CD8-positive, alpha-beta memory T cell (primary cell): ENCODE measurements at regions not wholly inside any gene's neighbourhood (a gene's known extent, or its start where the extent isn't known, plus 50 kb on each side); places are given as distances from the start of the nearest gene placed in this dataset.

Source experiments
- CTCF ChIA-PET: fragments of 350-600 bp; sonication (Branson Sonifier 250); formaldehyde crosslinking; loops from one replicate; lab custom pipeline; 2021; ENCODE audit warnings: antibody characterized with exemption; lab: Charles Lee
- POLR2A ChIA-PET: fragments of 350-600 bp; sonication (Branson Sonifier 250); formaldehyde crosslinking; loops from one replicate; lab custom pipeline; 2021; ENCODE audit warnings: antibody characterized with exemption; lab: Charles Lee
- DNase-seq, 5 donors: peaks; one replicate each; pipeline versions ENCODE4 v3.0.0 to v3.0.0-alpha.2; 2020 to 2022; ENCODE audit warnings: mixed read lengths in 1 of 5
- H3K27ac ChIP-seq: one replicate; pipeline ENCODE4 v1.7.0; 2013; ENCODE audit warnings: low read depth, mild to moderate bottlenecking, low read length, moderate library complexity
- H3K27me3 ChIP-seq: 2 replicates; pipeline ENCODE4 v1.7.0; 2013; ENCODE audit warnings: low read length, mild to moderate bottlenecking; ENCODE audit not compliant: insufficient read depth, poor library complexity, severe bottlenecking
- H3K36me3 ChIP-seq: 2 replicates; pipeline ENCODE4 v1.7.0; 2013; ENCODE audit warnings: mild to moderate bottlenecking, low read length, moderate library complexity; ENCODE audit not compliant: insufficient read depth
- H3K4me1 ChIP-seq: 2 replicates; pipeline ENCODE4 v1.7.0; 2013; ENCODE audit warnings: mild to moderate bottlenecking, low read length, moderate library complexity; ENCODE audit not compliant: insufficient read depth
- H3K4me3 ChIP-seq: 2 replicates; pipeline ENCODE4 v1.7.0; 2013; ENCODE audit warnings: mild to moderate bottlenecking, low read length
- H3K9me3 ChIP-seq: 2 replicates; pipeline ENCODE4 v1.7.0; 2013; ENCODE audit warnings: mild to moderate bottlenecking, low read length
- H3K27ac Mint-ChIP-seq, 8 donors: one replicate each; pipeline ENCODE4 v1.8.0; 2020 to 2021; ENCODE audit warnings: mixed read lengths in 8 of 8, mild to moderate bottlenecking in 6 of 8, inconsistent platforms in 3 of 8, moderate library complexity in 3 of 8
- H3K27me3 Mint-ChIP-seq, 2 donors: one replicate each; pipeline ENCODE4 v1.8.0; 2020 to 2021; ENCODE audit warnings: mixed read lengths in 2 of 2, mild to moderate bottlenecking in 1 of 2, moderate library complexity in 1 of 2
- H3K36me3 Mint-ChIP-seq, 3 donors: one replicate each; pipeline ENCODE4 v1.8.0; 2020 to 2021; ENCODE audit warnings: mixed read lengths in 3 of 3, inconsistent platforms in 1 of 3, mild to moderate bottlenecking in 1 of 3
- H3K4me1 Mint-ChIP-seq, 3 donors: one replicate each; pipeline ENCODE4 v1.8.0; 2020 to 2021; ENCODE audit warnings: mixed read lengths in 3 of 3, inconsistent platforms in 1 of 3, mild to moderate bottlenecking in 1 of 3
- H3K4me3 Mint-ChIP-seq, 7 donors: one replicate each; pipeline ENCODE4 v1.8.0; 2020 to 2021; ENCODE audit warnings: mixed read lengths in 7 of 7, mild to moderate bottlenecking in 6 of 7, moderate library complexity in 4 of 7, inconsistent platforms in 2 of 7
- H3K9me3 Mint-ChIP-seq, 5 donors: one replicate each; pipeline ENCODE4 v1.8.0; 2020 to 2022; ENCODE audit warnings: mixed read lengths in 5 of 5, mild to moderate bottlenecking in 3 of 5, moderate library complexity in 2 of 5, inconsistent platforms in 1 of 5

DNA sequence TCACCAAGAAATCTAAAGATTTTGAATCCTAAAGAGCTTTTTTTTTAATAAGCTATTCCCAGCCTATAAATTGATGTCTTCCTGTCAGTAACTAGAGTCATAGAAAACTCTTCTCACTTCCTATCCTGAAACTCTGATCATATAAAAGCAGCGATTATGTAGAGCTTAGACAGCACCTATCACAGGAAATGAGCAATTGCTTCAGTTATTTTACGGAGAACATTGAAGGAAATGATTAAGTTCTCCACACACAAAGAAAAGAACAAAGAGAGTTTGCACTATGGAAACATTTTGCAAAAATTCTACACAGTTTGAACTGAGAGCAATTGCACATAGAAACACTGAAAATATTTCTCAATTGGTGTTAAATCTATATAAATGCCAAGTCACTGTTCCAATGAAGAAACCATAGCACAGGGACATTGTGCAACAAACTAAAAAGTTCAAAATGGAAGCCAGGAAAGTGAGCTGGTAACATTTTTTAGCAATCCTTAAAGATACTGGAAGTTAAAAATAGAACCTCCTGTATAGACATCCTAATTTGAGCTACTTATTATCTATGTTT lies 291.5 kb upstream of the ARHGEF26 start:
- no peak overlapping the region for H3K4me3 Mint-ChIP-seq
- peaks cover 8 to 10% of the 10 kb centered on the region in 2 donors for H3K27me3 Mint-ChIP-seq
- Histone ChIP-seq H3K27ac (no peak overlapping the region), H3K4me1 (no peaks in the 10 kb centered on the region), H3K27me3 (no peaks in the 10 kb centered on the region), H3K9me3 (no peaks in the 10 kb centered on the region), H3K4me3 (no peak overlapping the region), H3K36me3 (no peaks in the 10 kb centered on the region)
- ChIA-PET POLR2A (no interaction called here), CTCF (no interaction called here)
- peak overlapping the region in 2 of 8 donors; percentile 49 to 50 for H3K27ac Mint-ChIP-seq
- H3K4me1 Mint-ChIP-seq: no peaks in the 10 kb centered on the region
- H3K9me3 Mint-ChIP-seq: peaks cover 0 to 5% (median 3%) of the 10 kb centered on the region in 5 donors
- peaks cover 0 to 7% (median 0%) of the 10 kb centered on the region in 3 donors for H3K36me3 Mint-ChIP-seq
- no peak for DNase-seq

DNA sequence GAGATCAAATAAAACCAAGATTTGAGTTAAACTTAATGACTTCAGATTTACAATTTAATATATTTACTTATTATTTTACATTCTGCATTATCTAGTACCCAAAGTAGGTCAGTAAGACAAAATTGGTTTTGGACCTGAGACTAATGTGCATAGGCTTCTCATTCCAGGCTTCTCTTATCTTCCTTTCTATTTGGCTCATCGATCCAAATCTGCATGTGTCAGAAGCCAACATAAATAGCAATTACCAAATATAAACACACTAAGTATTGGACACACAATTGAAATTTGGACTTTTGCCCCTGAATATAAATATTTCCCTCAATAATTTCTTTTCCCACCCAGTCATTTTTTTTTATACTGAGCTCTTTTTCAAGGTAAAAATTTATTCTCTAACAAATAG lies 290.6 kb upstream of the ARHGEF26 start:
- no peaks in the 10 kb centered on the region for H3K4me1 ChIP-seq
- no peak for DNase-seq
- peaks cover 10 to 13% of the 10 kb centered on the region in 2 donors for H3K27me3 Mint-ChIP-seq
- peaks cover 0 to 5% (median 0%) of the 10 kb centered on the region in 3 donors for H3K36me3 Mint-ChIP-seq
- no peaks in the 10 kb centered on the region for H3K36me3 ChIP-seq
- no peak overlapping the region for H3K4me3 Mint-ChIP-seq
- H3K27ac Mint-ChIP-seq: no peak overlapping the region
- H3K4me3 ChIP-seq: no peak overlapping the region
- no peak overlapping the region for H3K27ac ChIP-seq
- CTCF ChIA-PET: no interaction called here
- H3K9me3 ChIP-seq: no peaks in the 10 kb centered on the region
- POLR2A ChIA-PET: no interaction called here
- H3K9me3 Mint-ChIP-seq: peaks cover 0 to 3% (median 0%) of the 10 kb centered on the region in 5 donors
- no peaks in the 10 kb centered on the region for H3K4me1 Mint-ChIP-seq
- H3K27me3 ChIP-seq: no peaks in the 10 kb centered on the region

DNA sequence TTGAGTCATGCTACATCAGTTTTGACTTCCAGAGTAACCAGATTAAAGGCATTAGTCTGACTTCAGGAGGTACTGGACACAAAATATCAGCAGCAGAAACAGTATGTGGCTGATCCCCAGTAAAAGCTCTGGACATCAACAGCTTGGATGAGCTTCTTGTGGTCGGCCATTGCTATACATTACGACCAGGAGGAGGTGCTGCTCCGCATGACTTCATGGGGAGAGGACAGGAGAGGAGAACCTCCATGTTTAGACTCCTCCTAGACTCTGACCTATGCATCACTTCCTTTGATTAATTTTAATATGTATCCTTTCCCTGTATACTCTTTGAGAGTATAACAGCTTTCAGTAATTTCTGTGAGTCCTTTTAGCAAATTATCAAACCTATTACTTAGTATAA lies 285.6 kb upstream of the ARHGEF26 start:
- peaks cover 1 to 8% of the 10 kb centered on the region in 2 donors for H3K27me3 Mint-ChIP-seq
- Histone ChIP-seq H3K36me3 (no peaks in the 10 kb centered on the region), H3K4me1 (no peaks in the 10 kb centered on the region), H3K27ac (no peak overlapping the region), H3K9me3 (no peaks in the 10 kb centered on the region), H3K4me3 (no peak overlapping the region), H3K27me3 (no peaks in the 10 kb centered on the region)
- DNase-seq: no peak
- no peak overlapping the region for H3K4me3 Mint-ChIP-seq
- peaks cover 0 to 2% (median 0%) of the 10 kb centered on the region in 5 donors for H3K9me3 Mint-ChIP-seq
- H3K4me1 Mint-ChIP-seq: no peaks in the 10 kb centered on the region
- peaks cover 0 to 3% (median 0%) of the 10 kb centered on the region in 3 donors for H3K36me3 Mint-ChIP-seq
- no peak overlapping the region for H3K27ac Mint-ChIP-seq
- CTCF ChIA-PET: interaction anchor here (0.8 kb wide), 1 partner anchor 12 kb away, joined by 3 read pairs; no protein-coding TSS in a partner anchor
- POLR2A ChIA-PET: no interaction called here

DNA sequence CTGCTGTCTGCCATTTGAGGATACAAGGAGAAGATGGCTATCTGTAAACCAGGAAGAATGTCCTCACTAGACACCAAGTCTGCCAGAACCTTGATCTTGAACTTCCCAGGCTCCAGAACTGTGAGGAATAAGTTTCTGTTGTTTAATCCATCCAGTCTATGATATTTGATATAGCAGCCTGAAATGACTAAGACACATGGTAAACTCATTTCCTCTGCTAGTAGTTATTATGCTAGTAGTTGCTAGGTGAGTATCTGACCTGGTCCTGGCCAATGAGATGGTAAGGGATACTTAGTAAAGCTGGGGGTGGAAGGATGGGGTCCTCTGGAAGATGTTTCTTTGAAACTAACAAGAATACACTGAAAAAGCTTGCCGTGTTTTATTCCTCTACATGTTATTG lies 280.7 kb upstream of the ARHGEF26 start:
- Histone ChIP-seq H3K4me1 (no peaks in the 10 kb centered on the region), H3K4me3 (no peak overlapping the region), H3K36me3 (no peaks in the 10 kb centered on the region), H3K27ac (no peak overlapping the region), H3K27me3 (no peaks in the 10 kb centered on the region), H3K9me3 (no peaks in the 10 kb centered on the region)
- H3K4me1 Mint-ChIP-seq: no peaks in the 10 kb centered on the region
- peaks cover 0 to 4% (median 0%) of the 10 kb centered on the region in 5 donors for H3K9me3 Mint-ChIP-seq
- CTCF ChIA-PET: no interaction called here
- H3K27ac Mint-ChIP-seq: peak overlapping the region in 1 of 8 donors; percentile 46
- no peak for DNase-seq
- H3K27me3 Mint-ChIP-seq: peaks cover 1 to 4% of the 10 kb centered on the region in 2 donors
- H3K36me3 Mint-ChIP-seq: peaks cover 0 to 9% (median 0%) of the 10 kb centered on the region in 3 donors
- H3K4me3 Mint-ChIP-seq: no peak overlapping the region
- POLR2A ChIA-PET: no interaction called here

DNA sequence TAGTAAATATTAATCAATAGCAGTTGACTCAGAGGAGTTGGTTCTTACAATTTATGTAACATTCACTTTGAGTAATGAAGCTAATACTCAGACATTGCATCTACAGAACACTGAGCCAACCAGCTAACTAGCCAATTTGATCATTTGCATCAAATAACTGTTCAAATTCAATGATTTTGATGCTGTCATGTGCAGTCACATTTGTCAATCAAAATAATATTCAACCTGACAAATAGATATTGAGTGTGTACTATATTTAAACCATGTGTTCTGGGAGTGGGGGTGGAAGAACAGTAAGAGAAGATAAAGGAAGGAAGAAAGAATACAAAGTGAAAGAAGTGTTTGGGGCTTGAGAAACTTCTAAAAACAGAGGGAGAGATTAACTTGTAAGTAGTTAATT lies 277.2 kb upstream of the ARHGEF26 start:
- CTCF ChIA-PET: no interaction called here
- H3K4me1 Mint-ChIP-seq: no peaks in the 10 kb centered on the region
- peaks cover 0 to 9% (median 0%) of the 10 kb centered on the region in 3 donors for H3K36me3 Mint-ChIP-seq
- peaks cover 0 to 10% of the 10 kb centered on the region in 2 donors for H3K27me3 Mint-ChIP-seq
- POLR2A ChIA-PET: no interaction called here
- peaks cover 0 to 4% (median 0%) of the 10 kb centered on the region in 5 donors for H3K9me3 Mint-ChIP-seq
- H3K4me1 ChIP-seq: no peaks in the 10 kb centered on the region
- H3K9me3 ChIP-seq: no peaks in the 10 kb centered on the region
- H3K27ac Mint-ChIP-seq: no peak overlapping the region
- no peaks in the 10 kb centered on the region for H3K36me3 ChIP-seq
- no peak for DNase-seq
- H3K4me3 Mint-ChIP-seq: no peak overlapping the region
- H3K27ac ChIP-seq: no peak overlapping the region
- no peaks in the 10 kb centered on the region for H3K27me3 ChIP-seq
- H3K4me3 ChIP-seq: no peak overlapping the region

DNA sequence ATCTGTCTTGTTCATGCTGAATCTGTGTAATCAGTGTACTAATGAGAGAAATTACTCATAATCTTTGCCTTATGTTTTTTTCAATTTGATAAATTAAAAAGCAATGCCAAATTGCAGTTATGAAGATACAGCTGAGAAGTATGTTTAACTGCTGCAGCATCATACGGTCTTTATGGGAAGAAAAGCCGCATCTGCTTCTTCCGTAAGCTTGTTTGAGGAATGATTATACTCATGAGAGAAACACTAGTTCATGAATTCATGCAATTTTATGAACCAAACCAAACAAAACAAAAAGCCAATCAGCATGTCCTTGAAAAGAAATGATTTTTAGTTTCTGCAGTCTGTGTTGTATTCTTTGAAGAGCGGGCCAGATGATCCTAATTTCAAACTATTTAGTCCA lies 275.9 kb upstream of the ARHGEF26 start:
- Mint-ChIP-seq H3K4me1 (no peaks in the 10 kb centered on the region), H3K4me3 (no peak overlapping the region), H3K27me3 (peaks cover 0 to 10% of the 10 kb centered on the region in 2 donors), H3K36me3 (peaks cover 0 to 8% (median 0%) of the 10 kb centered on the region in 3 donors), H3K9me3 (peaks cover 0 to 4% (median 0%) of the 10 kb centered on the region in 5 donors), H3K27ac (no peak overlapping the region)
- DNase-seq: no peak
- H3K4me3 ChIP-seq: no peak overlapping the region
- H3K27ac ChIP-seq: no peak overlapping the region
- ChIA-PET POLR2A (no interaction called here), CTCF (no interaction called here)
- H3K4me1 ChIP-seq: no peaks in the 10 kb centered on the region
- no peaks in the 10 kb centered on the region for H3K9me3 ChIP-seq
- H3K36me3 ChIP-seq: no peaks in the 10 kb centered on the region
- no peaks in the 10 kb centered on the region for H3K27me3 ChIP-seq

DNA sequence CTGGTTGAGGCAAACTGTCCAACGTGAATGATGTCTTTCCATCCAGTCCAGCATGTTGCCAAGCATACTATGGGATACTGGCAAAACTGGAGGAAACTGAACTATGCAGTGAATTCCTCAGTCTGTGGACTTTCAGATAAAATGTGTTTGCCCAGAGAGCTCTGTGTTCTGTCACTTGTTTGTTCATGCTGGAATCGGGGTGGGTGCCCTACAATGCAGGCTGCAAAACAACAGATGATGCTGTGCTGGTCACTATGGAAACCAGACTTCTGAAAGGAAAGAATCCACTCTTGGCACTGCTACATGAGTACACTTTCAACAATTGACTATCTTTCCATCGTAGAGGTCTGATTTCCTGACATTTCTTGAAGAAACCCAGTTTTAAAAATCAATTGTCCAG lies 272.5 kb upstream of the ARHGEF26 start:
- peaks cover 0 to 6% of the 10 kb centered on the region in 2 donors for H3K27me3 Mint-ChIP-seq
- H3K27ac Mint-ChIP-seq: no peak overlapping the region
- no peaks in the 10 kb centered on the region for H3K27me3 ChIP-seq
- H3K9me3 ChIP-seq: no peaks in the 10 kb centered on the region
- H3K36me3 ChIP-seq: no peaks in the 10 kb centered on the region
- no peak overlapping the region for H3K4me3 ChIP-seq
- H3K4me1 ChIP-seq: no peaks in the 10 kb centered on the region
- no peaks in the 10 kb centered on the region for H3K4me1 Mint-ChIP-seq
- no peaks in the 10 kb centered on the region for H3K36me3 Mint-ChIP-seq
- no peaks in the 10 kb centered on the region for H3K9me3 Mint-ChIP-seq
- no peak for DNase-seq
- ChIA-PET POLR2A (no interaction called here), CTCF (no interaction called here)
- H3K27ac ChIP-seq: no peak overlapping the region
- H3K4me3 Mint-ChIP-seq: no peak overlapping the region

DNA sequence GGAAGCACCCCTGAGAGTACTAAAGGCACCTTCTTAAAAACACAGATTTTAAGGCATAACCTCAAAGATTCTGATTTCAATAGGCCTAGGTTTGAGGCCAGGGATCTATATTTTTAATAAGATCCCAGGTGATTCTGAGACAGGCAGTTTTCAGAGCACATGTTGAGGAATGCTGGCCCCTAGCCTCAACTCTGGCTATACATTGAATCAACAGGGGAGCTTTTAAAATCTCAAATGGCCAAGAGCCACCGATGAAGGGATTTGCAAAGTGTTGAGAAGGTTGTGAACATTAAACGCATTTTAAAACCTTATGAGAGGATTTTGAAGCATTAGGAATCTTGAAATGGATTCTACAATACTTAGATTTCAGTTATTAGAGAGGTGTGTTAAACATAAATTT lies 268.8 kb upstream of the ARHGEF26 start:
- H3K4me3 Mint-ChIP-seq: no peak overlapping the region
- H3K27ac Mint-ChIP-seq: no peak overlapping the region
- POLR2A ChIA-PET: no interaction called here
- no peaks in the 10 kb centered on the region for H3K4me1 ChIP-seq
- H3K4me1 Mint-ChIP-seq: no peaks in the 10 kb centered on the region
- H3K4me3 ChIP-seq: no peak overlapping the region
- H3K9me3 Mint-ChIP-seq: no peaks in the 10 kb centered on the region
- no peak for DNase-seq
- H3K27ac ChIP-seq: no peak overlapping the region
- H3K9me3 ChIP-seq: no peaks in the 10 kb centered on the region
- no peaks in the 10 kb centered on the region for H3K36me3 ChIP-seq
- CTCF ChIA-PET: no interaction called here
- H3K36me3 Mint-ChIP-seq: no peaks in the 10 kb centered on the region
- H3K27me3 ChIP-seq: no peaks in the 10 kb centered on the region
- H3K27me3 Mint-ChIP-seq: peaks cover 5 to 6% of the 10 kb centered on the region in 2 donors
